ENCODE measurements at regions not wholly inside any gene's neighbourhood (a gene's known extent, or its start where the extent isn't known, plus 50 kb on each side); places are given as distances from the start of the nearest gene placed in this dataset.

- no peaks in the 10 kb centered on the region for H4K20me1 ChIP-seq (ENCODE audit: insufficient read depth)
- no peaks in the 10 kb centered on the region for H3K4me1 ChIP-seq (ENCODE audit: control insufficient read depth in 1 of 2, insufficient read depth in 2 of 2, low read length in 2 of 2)
- TF ChIP-seq POLR2A (IDR thresholded peaks at IDR 0.05; ENCODE audit: borderline replicate concordance, extremely low read depth, insufficient read depth, insufficient read length) (no peak), SP1 (IDR thresholded peaks at IDR 0.05; ENCODE audit: low read depth) (no peak), ZNF274 (IDR thresholded peaks at IDR 0.05; ENCODE audit: low read depth, low read length) (no peak)
- DNase-seq (ENCODE audit: low read depth, low spot score): no peak
- H3K9ac ChIP-seq (ENCODE audit: low read length): no peak overlapping the region
- POLR2A ChIA-PET: no interaction called here
- BruUV-seq (replicated peaks): no TSS peak
- no peaks in the 10 kb centered on the region for H3K79me2 ChIP-seq (ENCODE audit: insufficient read depth, low read length)
- no peak overlapping the region for H3K4me2 ChIP-seq (ENCODE audit: low read length)
- no peaks in the 10 kb centered on the region for H3K9me2 ChIP-seq (ENCODE audit: insufficient read depth)
- intact Hi-C loops (cut with micrococcal nuclease): no loop called here
- no peaks in the 10 kb centered on the region for H3K36me3 ChIP-seq (ENCODE audit: control insufficient read depth in 1 of 2, insufficient read depth in 2 of 2, low read length in 2 of 2)
- no peak overlapping the region for H3K27ac ChIP-seq (ENCODE audit: low read depth, low read length)
- H3K4me3 ChIP-seq (replicated peaks in 1 of 2; ENCODE audit: low read depth in 1 of 2, low read length in 2 of 2): no peak overlapping the region
- ATAC-seq: no peak
- no peaks in the 10 kb centered on the region for H3K9me3 ChIP-seq (ENCODE audit: control insufficient read depth in 1 of 2, insufficient read depth in 1 of 2, low read depth in 1 of 2, low read length in 2 of 2)
- no peak overlapping the region for H2AFZ ChIP-seq (ENCODE audit: low read depth, low read length, poor library complexity, severe bottlenecking)
- RAD21 ChIA-PET (ENCODE audit: low non-redundant PET in 1 of 2, low total read pairs in 2 of 2, uncharacterized antibody in 2 of 2, unreplicated experiment in 2 of 2): no interaction called here
- H3K27me3 ChIP-seq (ENCODE audit: insufficient read depth, low read length): peaks cover 23% of the 10 kb centered on the region
- CTCF ChIA-PET: no interaction called here
Observed at GRCh38 chr12:118528625-118529024, 152.3 kb downstream of the SUDS3 start.

GRCh38 chr12:118534003-118534402 lies 157.6 kb downstream of the SUDS3 start:
- TF ChIP-seq TCF7L2 (IDR thresholded peaks at IDR 0.05; ENCODE audit: borderline replicate concordance, extremely low read depth, insufficient read depth, insufficient read length) (no peak), SP1 (IDR thresholded peaks at IDR 0.05; ENCODE audit: low read depth) (no peak), SIN3A (IDR thresholded peaks at IDR 0.05; ENCODE audit: low read depth) (no peak), ZFX (IDR thresholded peaks at IDR 0.05) (no peak), RAD21 (IDR thresholded peaks at IDR 0.05; ENCODE audit: low read depth) (no peak), CBX3 (IDR thresholded peaks at IDR 0.05; ENCODE audit: low read depth) (no peak), EZH2 (IDR thresholded peaks at IDR 0.05) (no peak), EZH2phosphoT487 (IDR thresholded peaks at IDR 0.05; ENCODE audit: borderline replicate concordance) (no peak), ZNF274 (IDR thresholded peaks at IDR 0.05; ENCODE audit: low read depth, low read length) (no peak), SRF (IDR thresholded peaks at IDR 0.05; ENCODE audit: low read depth) (no peak)
- TF ChIP-seq, protein P1, sequence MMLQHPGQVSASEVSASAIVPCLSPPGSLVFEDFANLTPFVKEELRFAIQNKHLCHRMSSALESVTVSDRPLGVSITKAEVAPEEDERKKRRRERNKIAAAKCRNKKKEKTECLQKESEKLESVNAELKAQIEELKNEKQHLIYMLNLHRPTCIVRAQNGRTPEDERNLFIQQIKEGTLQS (IDR thresholded peaks at IDR 0.05): no peak
- TF ChIP-seq, protein P2, sequence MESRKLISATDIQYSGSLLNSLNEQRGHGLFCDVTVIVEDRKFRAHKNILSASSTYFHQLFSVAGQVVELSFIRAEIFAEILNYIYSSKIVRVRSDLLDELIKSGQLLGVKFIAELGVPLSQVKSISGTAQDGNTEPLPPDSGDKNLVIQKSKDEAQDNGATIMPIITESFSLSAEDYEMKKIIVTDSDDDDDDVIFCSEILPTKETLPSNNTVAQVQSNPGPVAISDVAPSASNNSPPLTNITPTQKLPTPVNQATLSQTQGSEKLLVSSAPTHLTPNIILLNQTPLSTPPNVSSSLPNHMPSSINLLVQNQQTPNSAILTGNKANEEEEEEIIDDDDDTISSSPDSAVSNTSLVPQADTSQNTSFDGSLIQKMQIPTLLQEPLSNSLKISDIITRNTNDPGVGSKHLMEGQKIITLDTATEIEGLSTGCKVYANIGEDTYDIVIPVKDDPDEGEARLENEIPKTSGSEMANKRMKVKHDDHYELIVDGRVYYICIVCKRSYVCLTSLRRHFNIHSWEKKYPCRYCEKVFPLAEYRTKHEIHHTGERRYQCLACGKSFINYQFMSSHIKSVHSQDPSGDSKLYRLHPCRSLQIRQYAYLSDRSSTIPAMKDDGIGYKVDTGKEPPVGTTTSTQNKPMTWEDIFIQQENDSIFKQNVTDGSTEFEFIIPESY (IDR thresholded peaks at IDR 0.05; ENCODE audit: extremely low read depth, insufficient replicate concordance, low read length): no peak
- ATAC-seq: no peak
- no peak overlapping the region for H2AFZ ChIP-seq (ENCODE audit: low read depth, low read length, poor library complexity, severe bottlenecking)
- no peaks in the 10 kb centered on the region for H3K36me3 ChIP-seq (ENCODE audit: control insufficient read depth in 1 of 2, insufficient read depth in 2 of 2, low read length in 2 of 2)
- no peak overlapping the region for H3K4me3 ChIP-seq (replicated peaks in 1 of 2; ENCODE audit: low read depth in 1 of 2, low read length in 2 of 2)
- H3K4me1 ChIP-seq (ENCODE audit: control insufficient read depth in 1 of 2, insufficient read depth in 2 of 2, low read length in 2 of 2): no peaks in the 10 kb centered on the region
- ChIA-PET POLR2A (no interaction called here), CTCF (no interaction called here), RAD21 (ENCODE audit: low non-redundant PET in 1 of 2, low total read pairs in 2 of 2, uncharacterized antibody in 2 of 2, unreplicated experiment in 2 of 2) (no interaction called here)
- no TSS peak for BruUV-seq (replicated peaks)
- H3K79me2 ChIP-seq (ENCODE audit: insufficient read depth, low read length): no peaks in the 10 kb centered on the region
- no peak overlapping the region for H3K4me2 ChIP-seq (ENCODE audit: low read length)
- DNase-seq (ENCODE audit: low read depth, low spot score): no peak
- H3K27ac ChIP-seq (ENCODE audit: low read depth, low read length): no peak overlapping the region
- H3K9ac ChIP-seq (ENCODE audit: low read length): no peak overlapping the region
- peaks cover 21% of the 10 kb centered on the region for H3K27me3 ChIP-seq (ENCODE audit: insufficient read depth, low read length)
- H3K9me3 ChIP-seq (ENCODE audit: control insufficient read depth in 1 of 2, insufficient read depth in 1 of 2, low read depth in 1 of 2, low read length in 2 of 2): no peaks in the 10 kb centered on the region
- intact Hi-C loops (cut with micrococcal nuclease): no loop called here
- no peaks in the 10 kb centered on the region; the same call in 1 of the 2 replicates for H4K20me1 ChIP-seq (ENCODE audit: insufficient read depth)
- no peaks in the 10 kb centered on the region for H3K9me2 ChIP-seq (ENCODE audit: insufficient read depth)

Measured in HCT116 (cell line).